Ovary (tissue), 7 donors: ENCODE measurements at regions not wholly inside any gene's neighbourhood (a gene's known extent, or its start where the extent isn't known, plus 50 kb on each side); places are given as distances from the start of the nearest gene placed in this dataset.

Experiments
- DNase-seq, 5 donors: peaks; one replicate each; pipeline ENCODE4 v3.0.0-alpha.2; 2019 to 2020
- H3K27ac ChIP-seq, 2 donors: fragments of 200-600 bp; one replicate each; pipeline versions ENCODE4 v1.5.1 to v1.8.0; 2019 to 2022
- H3K27me3 ChIP-seq: fragments of 200-600 bp; one replicate; pipeline ENCODE4 v1.8.0; 2022
- H3K36me3 ChIP-seq: fragments of 200-600 bp; sonication (generic); one replicate; pipeline ENCODE4 v1.5.1; 2019
- H3K4me1 ChIP-seq: one replicate; pipeline ENCODE4 v1.8.1; 2013; ENCODE audit warnings: mild to moderate bottlenecking, moderate library complexity; ENCODE audit not compliant: insufficient read depth
- H3K4me3 ChIP-seq: fragments of 200-600 bp; sonication (generic); one replicate; pipeline ENCODE4 v1.5.1; 2017
- H3K9me3 ChIP-seq, 2 donors: fragments of 200-600 bp in 1 of 2; sonication (generic) in 1 of 2; one replicate each; pipeline versions ENCODE4 v1.5.1 to v1.8.1; 2013 to 2019; ENCODE audit warnings: mild to moderate bottlenecking in 1 of 2, moderate library complexity in 1 of 2
- EP300 ChIP-seq: sonication (generic); formaldehyde crosslinking; IDR thresholded peaks from one replicate; pipeline ENCODE4 v1.6.1; 2017; ENCODE audit warnings: antibody characterized with exemption
- POLR2A ChIP-seq: fragments of 450-650 bp; IDR thresholded peaks from one replicate; pipeline ENCODE4 v1.6.1; 2017; ENCODE audit warnings: antibody characterized with exemption, mild to moderate bottlenecking, moderate library complexity
- WGBS, 3 donors: extraction: QIAGEN DNeasy Blood & Tissue Kit in 1 of 3; methylation state at CpG; one replicate each; pipeline versions ENCODE4 v1.1.5 to v1.1.7; 2013 to 2017; 5-methylcytosine and 5-hydroxymethylcytosine counted together
- intact Hi-C, 4 donors: fragments of 100-400 bp; cut with DNase I; formaldehyde crosslinking; loops; one replicate each; pipeline versions ENCODE4 v1.11.0 to v1.15.1; 2022 to 2023
- TF ChIP-seq, protein P1 (sequence below), 3 donors: fragments of 450-650 bp in 2 of 3; fragments of 200-600 bp in 1 of 3; IDR thresholded peaks; one replicate each; pipeline versions ENCODE4 v1.5.1 to v1.8.0; 2016 to 2022; ENCODE audit warnings: antibody characterized with exemption in 3 of 3, mild to moderate bottlenecking in 1 of 3
- donor health status: DM: no; HTN: no; CAD: no; lungs with moderate emphysema.
- donor health status: DM: no; HTN: no; CAD: no.
- donor health status: Bipolar disorder and iron deficiency.
- donor health status: DM: no; HTN: no; CAD: no.
- donor health status: DM: yes; HTN: yes; CAD: no.

DNA sequence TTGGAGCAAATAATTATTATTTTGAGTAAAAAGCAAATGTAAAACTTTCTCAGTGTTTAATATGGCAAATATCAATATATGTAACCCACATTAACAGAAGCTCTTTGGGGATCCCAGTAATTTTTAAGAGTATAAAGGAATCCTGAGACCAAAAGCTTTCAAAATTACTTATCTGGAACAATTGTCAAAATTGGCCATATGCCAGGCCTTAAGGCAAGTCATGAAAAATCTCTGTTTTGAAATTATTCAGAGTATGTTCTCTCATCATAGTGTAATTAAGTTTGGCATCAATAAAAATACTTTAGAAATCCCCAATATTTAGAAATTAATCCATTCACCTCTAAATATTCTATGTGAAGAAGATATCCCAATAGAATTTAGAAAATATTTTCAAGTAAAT is 225.3 kb upstream of the ARL4C start:
- Histone ChIP-seq H3K4me3 (no peak overlapping the region), H3K27me3 (no peaks in the 10 kb centered on the region), H3K9me3 (no peaks in the 10 kb centered on the region), H3K27ac (no peak overlapping the region), H3K4me1 (no peaks in the 10 kb centered on the region), H3K36me3 (no peaks in the 10 kb centered on the region)
- TF ChIP-seq POLR2A, result no peak
- TF ChIP-seq, protein P1, sequence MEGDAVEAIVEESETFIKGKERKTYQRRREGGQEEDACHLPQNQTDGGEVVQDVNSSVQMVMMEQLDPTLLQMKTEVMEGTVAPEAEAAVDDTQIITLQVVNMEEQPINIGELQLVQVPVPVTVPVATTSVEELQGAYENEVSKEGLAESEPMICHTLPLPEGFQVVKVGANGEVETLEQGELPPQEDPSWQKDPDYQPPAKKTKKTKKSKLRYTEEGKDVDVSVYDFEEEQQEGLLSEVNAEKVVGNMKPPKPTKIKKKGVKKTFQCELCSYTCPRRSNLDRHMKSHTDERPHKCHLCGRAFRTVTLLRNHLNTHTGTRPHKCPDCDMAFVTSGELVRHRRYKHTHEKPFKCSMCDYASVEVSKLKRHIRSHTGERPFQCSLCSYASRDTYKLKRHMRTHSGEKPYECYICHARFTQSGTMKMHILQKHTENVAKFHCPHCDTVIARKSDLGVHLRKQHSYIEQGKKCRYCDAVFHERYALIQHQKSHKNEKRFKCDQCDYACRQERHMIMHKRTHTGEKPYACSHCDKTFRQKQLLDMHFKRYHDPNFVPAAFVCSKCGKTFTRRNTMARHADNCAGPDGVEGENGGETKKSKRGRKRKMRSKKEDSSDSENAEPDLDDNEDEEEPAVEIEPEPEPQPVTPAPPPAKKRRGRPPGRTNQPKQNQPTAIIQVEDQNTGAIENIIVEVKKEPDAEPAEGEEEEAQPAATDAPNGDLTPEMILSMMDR (IDR thresholded peaks at IDR 0.05), result no peak
- TF ChIP-seq EP300, result no peak
- intact Hi-C loops, result no loop called here
- DNase-seq, result no peak

DNA sequence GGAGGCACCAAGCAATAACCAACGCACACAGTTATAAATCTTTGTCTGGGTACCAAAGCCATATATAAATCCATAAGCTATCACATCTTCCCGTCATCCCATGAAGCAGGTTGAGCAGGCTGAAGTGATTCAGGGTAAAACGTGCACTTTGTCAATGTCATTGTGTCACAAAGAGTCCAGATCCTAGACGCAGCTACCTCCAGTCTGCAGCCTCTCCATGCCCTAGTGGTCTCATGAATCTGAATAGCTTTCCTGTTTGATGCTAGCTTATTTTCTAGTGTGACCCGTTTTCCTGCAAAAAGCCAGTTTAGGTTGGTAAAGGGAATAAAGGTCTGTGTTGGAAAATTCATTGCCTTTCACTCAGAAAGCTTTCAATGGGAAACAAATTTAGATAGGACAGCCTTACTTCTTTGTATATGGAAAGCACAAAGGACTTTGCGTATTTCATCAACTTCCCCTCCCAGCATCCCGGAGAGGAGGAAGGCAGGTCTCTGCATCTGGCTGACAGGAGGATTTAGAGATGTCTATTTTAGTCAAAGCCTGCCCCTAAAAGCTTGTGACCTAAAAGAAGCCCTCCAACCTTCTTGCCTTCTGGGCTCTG is 222.3 kb upstream of the ARL4C start:
- Histone ChIP-seq H3K9me3 (no peaks in the 10 kb centered on the region), H3K4me3 (no peak overlapping the region), H3K27ac (no peak overlapping the region), H3K27me3 (no peaks in the 10 kb centered on the region), H3K4me1 (no peaks in the 10 kb centered on the region), H3K36me3 (no peaks in the 10 kb centered on the region)
- WGBS, 3 donors, result 87 to 88% (median 87%) methylated on average over 7 of the region's 7 CpGs
- intact Hi-C loops, result no loop called here
- TF ChIP-seq EP300 (no peak), POLR2A (no peak)
- TF ChIP-seq, protein P1 (IDR thresholded peaks at IDR 0.05), result no peak
- DNase-seq, result no peak

DNA sequence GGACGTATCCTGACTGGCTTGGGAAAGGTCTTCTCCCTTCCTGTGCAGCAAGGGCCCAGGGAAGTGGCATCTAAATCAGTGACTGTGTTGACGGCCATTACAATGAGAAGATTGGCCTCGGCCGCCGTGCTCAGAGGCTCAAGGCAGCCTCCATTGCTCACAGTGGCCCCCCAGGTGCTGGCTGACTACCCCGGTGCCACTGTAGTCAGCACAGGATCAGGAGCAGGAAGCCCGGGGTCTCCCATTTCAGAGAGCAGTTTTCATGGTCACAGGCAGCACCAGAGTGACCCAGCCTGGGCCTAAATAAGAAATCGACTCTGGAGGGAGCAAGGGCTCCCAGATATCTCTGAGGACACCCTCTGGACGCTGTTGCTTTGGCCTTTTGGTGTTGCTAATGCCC is 219.4 kb upstream of the ARL4C start:
- Histone ChIP-seq H3K27ac (no peak overlapping the region), H3K9me3 (no peaks in the 10 kb centered on the region), H3K36me3 (no peaks in the 10 kb centered on the region), H3K4me1 (no peaks in the 10 kb centered on the region), H3K27me3 (no peaks in the 10 kb centered on the region), H3K4me3 (no peak overlapping the region)
- whole genome bisulfite sequencing, 3 donors, result 87 to 96% (median 90%) methylated on average over 9 of the region's 9 CpGs
- DNase-seq, result no peak
- intact Hi-C loops, result no loop called here
- TF ChIP-seq POLR2A (no peak), EP300 (no peak)
- TF ChIP-seq, protein P1 (IDR thresholded peaks at IDR 0.05), result no peak

DNA sequence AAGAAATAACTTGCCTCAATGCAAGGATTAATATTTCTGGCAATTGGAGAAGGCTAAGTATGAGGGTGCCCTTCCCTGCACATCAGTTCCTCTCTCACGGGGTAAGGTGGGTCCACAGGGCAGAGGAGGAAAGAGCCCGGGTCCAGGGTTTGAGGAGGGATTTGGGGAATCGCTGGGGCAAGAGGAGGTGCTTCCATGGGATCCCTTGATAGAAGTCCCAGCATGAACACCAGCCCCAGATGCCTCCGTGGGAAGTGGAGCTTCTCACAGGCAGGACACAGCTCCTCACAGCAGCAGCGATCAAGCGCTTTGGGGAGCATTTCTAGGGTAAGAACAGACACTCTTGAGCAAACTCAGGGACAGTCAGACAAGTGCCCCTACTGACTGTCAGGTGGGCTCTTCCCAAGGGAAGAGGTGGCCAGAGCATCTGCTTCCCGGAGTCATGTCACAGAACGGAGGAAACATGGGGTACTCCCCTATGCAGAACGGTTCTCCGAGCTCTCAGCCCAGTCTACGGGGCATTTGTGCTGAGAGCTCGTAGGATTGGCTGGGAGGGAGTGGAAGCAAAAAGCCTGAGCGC is 218.9 kb upstream of the ARL4C start:
- TF ChIP-seq EP300 (no peak), POLR2A (no peak)
- TF ChIP-seq, protein P1 (IDR thresholded peaks at IDR 0.05), result no peak

More for the DNA sequence above, 218.9 kb upstream of the ARL4C start:
- intact Hi-C loops, result no loop called here
- Histone ChIP-seq H3K27me3 (no peaks in the 10 kb centered on the region), H3K4me1 (no peaks in the 10 kb centered on the region), H3K4me3 (no peak overlapping the region), H3K36me3 (no peaks in the 10 kb centered on the region), H3K27ac (no peak overlapping the region), H3K9me3 (no peaks in the 10 kb centered on the region)
- DNase-seq, result no peak
- 90 to 94% (median 91%) methylated on average over 13 of the region's 13 CpGs for WGBS, 3 donors
